Erythroblast (primary cell): ENCODE measurements at regions not wholly inside any gene's neighbourhood (a gene's known extent, or its start where the extent isn't known, plus 50 kb on each side); places are given as distances from the start of the nearest gene placed in this dataset.

ENCODE experiments used
- GATA1 ChIP-seq: IDR thresholded peaks from 2 replicates; pipeline ENCODE4 v1.6.1; 2011; ENCODE audit warnings: low read depth, mild to moderate bottlenecking, control low read depth, low read length, moderate library complexity
- POLR2A ChIP-seq: IDR thresholded peaks from 2 replicates; pipeline ENCODE4 v1.6.1; 2011; ENCODE audit warnings: mild to moderate bottlenecking, low read length

DNA sequence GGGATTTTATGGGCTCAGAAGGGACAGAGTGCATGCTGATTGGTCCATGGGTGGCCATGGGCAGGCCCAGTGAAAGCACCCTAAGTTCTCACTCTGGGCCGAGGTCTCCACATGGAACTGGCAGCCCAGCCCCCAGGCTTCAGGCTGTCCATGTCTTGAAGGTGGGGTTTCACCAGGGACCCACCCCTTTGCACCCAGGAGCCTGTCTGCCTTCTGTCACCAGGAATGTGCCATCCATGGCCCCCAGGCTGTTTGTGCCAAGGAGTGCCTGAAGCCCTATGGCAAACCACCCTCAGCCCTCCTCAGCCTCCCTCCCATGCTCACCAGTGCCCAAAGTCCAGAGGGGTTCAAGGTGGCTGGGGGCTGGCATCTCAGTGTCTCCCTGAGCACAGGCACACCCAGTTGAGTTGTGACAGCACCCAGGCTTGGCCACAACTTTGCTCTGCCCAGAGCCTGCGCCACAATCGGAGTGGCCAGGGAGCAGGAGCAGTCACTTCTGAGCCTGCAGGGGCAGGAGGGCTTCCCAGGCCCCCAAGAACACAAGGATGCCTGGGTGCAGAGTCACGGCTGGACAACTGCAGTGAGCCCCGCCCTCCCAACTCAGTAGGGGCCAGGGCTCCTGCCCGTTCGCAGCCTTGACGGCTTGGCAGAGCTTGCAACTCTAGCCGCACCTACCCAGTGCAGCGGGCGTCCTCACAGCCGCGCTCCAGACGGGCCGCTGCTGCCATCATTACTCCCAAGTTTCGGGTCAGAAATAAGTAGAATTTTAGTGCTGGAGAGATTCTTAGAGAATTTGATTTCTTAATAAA lies 185.3 kb upstream of the NUDT6 start:
- TF ChIP-seq POLR2A, result no peak
- no peak for TF ChIP-seq GATA1
